Panc1 (cell line): ENCODE measurements at regions not wholly inside any gene's neighbourhood (a gene's known extent, or its start where the extent isn't known, plus 50 kb on each side); places are given as distances from the start of the nearest gene placed in this dataset.

Experiments used
- POLR2AphosphoS5 ChIP-seq: IDR thresholded peaks from 2 replicates; pipeline ENCODE4 v1.6.1; 2012; ENCODE audit warnings: mild to moderate bottlenecking, low read depth, low read length, moderate library complexity
- TF ChIP-seq, protein P1 (sequence below): fragments of 450-650 bp; IDR thresholded peaks from 2 replicates; pipeline ENCODE4 v1.5.1; 2017; ENCODE audit warnings: mild to moderate bottlenecking

DNA sequence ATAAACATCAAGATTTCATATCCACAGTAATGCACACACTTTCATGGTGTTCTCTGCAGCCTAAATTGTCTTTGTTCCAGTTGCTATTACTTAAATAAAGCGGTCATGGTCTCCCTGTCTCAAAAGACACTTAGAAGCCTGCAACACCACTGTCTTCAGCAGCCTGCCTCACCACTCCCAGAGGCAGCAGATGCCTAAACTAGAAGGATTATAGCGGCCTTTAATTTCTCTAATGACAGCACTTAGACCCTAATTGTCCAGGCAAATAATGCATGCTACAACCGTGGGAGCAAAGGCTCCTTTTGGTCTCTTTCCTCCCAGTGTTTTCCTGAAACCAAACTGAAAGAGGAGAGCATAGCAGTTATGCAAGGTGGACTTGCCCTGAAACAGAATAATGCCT is 248.8 kb upstream of the SLC39A10 start:
- TF ChIP-seq, protein P1, sequence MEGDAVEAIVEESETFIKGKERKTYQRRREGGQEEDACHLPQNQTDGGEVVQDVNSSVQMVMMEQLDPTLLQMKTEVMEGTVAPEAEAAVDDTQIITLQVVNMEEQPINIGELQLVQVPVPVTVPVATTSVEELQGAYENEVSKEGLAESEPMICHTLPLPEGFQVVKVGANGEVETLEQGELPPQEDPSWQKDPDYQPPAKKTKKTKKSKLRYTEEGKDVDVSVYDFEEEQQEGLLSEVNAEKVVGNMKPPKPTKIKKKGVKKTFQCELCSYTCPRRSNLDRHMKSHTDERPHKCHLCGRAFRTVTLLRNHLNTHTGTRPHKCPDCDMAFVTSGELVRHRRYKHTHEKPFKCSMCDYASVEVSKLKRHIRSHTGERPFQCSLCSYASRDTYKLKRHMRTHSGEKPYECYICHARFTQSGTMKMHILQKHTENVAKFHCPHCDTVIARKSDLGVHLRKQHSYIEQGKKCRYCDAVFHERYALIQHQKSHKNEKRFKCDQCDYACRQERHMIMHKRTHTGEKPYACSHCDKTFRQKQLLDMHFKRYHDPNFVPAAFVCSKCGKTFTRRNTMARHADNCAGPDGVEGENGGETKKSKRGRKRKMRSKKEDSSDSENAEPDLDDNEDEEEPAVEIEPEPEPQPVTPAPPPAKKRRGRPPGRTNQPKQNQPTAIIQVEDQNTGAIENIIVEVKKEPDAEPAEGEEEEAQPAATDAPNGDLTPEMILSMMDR, result no peak
- TF ChIP-seq POLR2AphosphoS5, result no peak
